MM.1S (cell line): ENCODE measurements at regions not wholly inside any gene's neighbourhood (a gene's known extent, or its start where the extent isn't known, plus 50 kb on each side); places are given as distances from the start of the nearest gene placed in this dataset.

ENCODE experiments used
- DNase-seq: peaks from one replicate; pipeline ENCODE4 v3.0.0-alpha.2; 2015
- H2AFZ ChIP-seq: fragments of 300-600 bp; sonication (generic); 2 replicates; pipeline ENCODE4 v1.6.0; 2016; ENCODE audit warnings: antibody characterized with exemption, low read length
- H3F3A ChIP-seq: fragments of 300-600 bp; sonication (generic); 2 replicates; pipeline ENCODE4 v1.6.1; 2016; ENCODE audit warnings: mild to moderate bottlenecking, antibody characterized with exemption, low read length, moderate library complexity, mixed read lengths; ENCODE audit not compliant: insufficient read depth
- H3K27ac ChIP-seq: fragments of 300-600 bp; sonication (generic); 2 replicates; pipeline ENCODE4 v1.5.1; 2016; ENCODE audit warnings: mild to moderate bottlenecking, low read length
- H3K27me3 ChIP-seq: fragments of 300-600 bp; sonication (generic); replicated peaks from 2 replicates; pipeline ENCODE4 v1.6.0; 2016; ENCODE audit warnings: low read length; ENCODE audit not compliant: insufficient read depth
- H3K36me3 ChIP-seq: fragments of 300-600 bp; sonication (generic); replicated peaks from 2 replicates; pipeline ENCODE4 v1.6.1; 2016; ENCODE audit warnings: mild to moderate bottlenecking, low read length, mixed read lengths; ENCODE audit not compliant: insufficient read depth
- H3K4me1 ChIP-seq: fragments of 300-600 bp; sonication (generic); 2 replicates; pipeline ENCODE4 v1.6.1; 2016; ENCODE audit warnings: low read length, mixed read lengths
- H3K4me2 ChIP-seq: fragments of 300-600 bp; sonication (generic); 2 replicates; pipeline ENCODE4 v1.6.0; 2016; ENCODE audit warnings: low read depth, low read length
- H3K4me3 ChIP-seq: fragments of 300-600 bp; sonication (generic); 2 replicates; pipeline ENCODE4 v1.5.1; 2016; ENCODE audit warnings: low read length, mixed read lengths
- H3K79me2 ChIP-seq: fragments of 300-600 bp; sonication (generic); 2 replicates; pipeline ENCODE4 v1.6.1; 2016; ENCODE audit warnings: mixed run types, low read length, mixed read lengths
- H3K9ac ChIP-seq: fragments of 300-600 bp; sonication (generic); 2 replicates; pipeline ENCODE4 v1.6.1; 2016; ENCODE audit warnings: low read length, mixed read lengths
- H3K9me2 ChIP-seq: fragments of 300-600 bp; sonication (generic); replicated peaks from 2 replicates; pipeline ENCODE4 v1.6.1; 2016; ENCODE audit warnings: mild to moderate bottlenecking, low read length, mixed read lengths; ENCODE audit not compliant: insufficient read depth
- H3K9me3 ChIP-seq: fragments of 300-600 bp; sonication (generic); replicated peaks from 2 replicates; pipeline ENCODE4 v1.6.1; 2016; ENCODE audit warnings: mild to moderate bottlenecking, low read length, mixed read lengths; ENCODE audit not compliant: insufficient read depth
- H4K20me1 ChIP-seq: fragments of 300-600 bp; sonication (generic); 2 replicates; pipeline ENCODE4 v1.6.1; 2016; ENCODE audit warnings: mild to moderate bottlenecking, low read length, moderate library complexity, mixed read lengths; ENCODE audit not compliant: insufficient read depth
- EZH2 ChIP-seq: fragments of 300-600 bp; sonication (generic); optimal IDR thresholded peaks from 2 replicates; pipeline ENCODE3; 2017; ENCODE audit warnings: low read depth, mild to moderate bottlenecking, antibody characterized with exemption, low read length, mixed read lengths
- EZH2phosphoT487 ChIP-seq: fragments of 300-600 bp; sonication (generic); IDR thresholded peaks from 2 replicates; pipeline ENCODE4 v1.6.1; 2018; ENCODE audit warnings: antibody characterized with exemption, low read length
- TF ChIP-seq, protein P1 (sequence below): fragments of 300-600 bp; sonication (generic); IDR thresholded peaks from 2 replicates; pipeline ENCODE4 v1.5.1; 2016; ENCODE audit warnings: antibody characterized with exemption, low read length, mixed read lengths

GRCh38 chr17:71114911-71115668 is 945.8 kb downstream of the KCNJ2 start:
- Histone ChIP-seq H2AFZ (no peak overlapping the region), H3K9ac (no peak overlapping the region), H3F3A (no peaks in the 10 kb centered on the region), H3K4me1 (no peaks in the 10 kb centered on the region), H3K4me2 (no peak overlapping the region), H4K20me1 (no peaks in the 10 kb centered on the region), H3K27me3 (no peaks in the 10 kb centered on the region), H3K9me2 (no peaks in the 10 kb centered on the region), H3K36me3 (no peaks in the 10 kb centered on the region), H3K27ac (no peak overlapping the region), H3K79me2 (no peaks in the 10 kb centered on the region), H3K4me3 (no peak overlapping the region), H3K9me3 (no peaks in the 10 kb centered on the region)
- no peak for DNase-seq
- no peak for TF ChIP-seq EZH2
- TF ChIP-seq, protein P1, sequence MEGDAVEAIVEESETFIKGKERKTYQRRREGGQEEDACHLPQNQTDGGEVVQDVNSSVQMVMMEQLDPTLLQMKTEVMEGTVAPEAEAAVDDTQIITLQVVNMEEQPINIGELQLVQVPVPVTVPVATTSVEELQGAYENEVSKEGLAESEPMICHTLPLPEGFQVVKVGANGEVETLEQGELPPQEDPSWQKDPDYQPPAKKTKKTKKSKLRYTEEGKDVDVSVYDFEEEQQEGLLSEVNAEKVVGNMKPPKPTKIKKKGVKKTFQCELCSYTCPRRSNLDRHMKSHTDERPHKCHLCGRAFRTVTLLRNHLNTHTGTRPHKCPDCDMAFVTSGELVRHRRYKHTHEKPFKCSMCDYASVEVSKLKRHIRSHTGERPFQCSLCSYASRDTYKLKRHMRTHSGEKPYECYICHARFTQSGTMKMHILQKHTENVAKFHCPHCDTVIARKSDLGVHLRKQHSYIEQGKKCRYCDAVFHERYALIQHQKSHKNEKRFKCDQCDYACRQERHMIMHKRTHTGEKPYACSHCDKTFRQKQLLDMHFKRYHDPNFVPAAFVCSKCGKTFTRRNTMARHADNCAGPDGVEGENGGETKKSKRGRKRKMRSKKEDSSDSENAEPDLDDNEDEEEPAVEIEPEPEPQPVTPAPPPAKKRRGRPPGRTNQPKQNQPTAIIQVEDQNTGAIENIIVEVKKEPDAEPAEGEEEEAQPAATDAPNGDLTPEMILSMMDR = no peak
- TF ChIP-seq EZH2phosphoT487 = no peak

DNA sequence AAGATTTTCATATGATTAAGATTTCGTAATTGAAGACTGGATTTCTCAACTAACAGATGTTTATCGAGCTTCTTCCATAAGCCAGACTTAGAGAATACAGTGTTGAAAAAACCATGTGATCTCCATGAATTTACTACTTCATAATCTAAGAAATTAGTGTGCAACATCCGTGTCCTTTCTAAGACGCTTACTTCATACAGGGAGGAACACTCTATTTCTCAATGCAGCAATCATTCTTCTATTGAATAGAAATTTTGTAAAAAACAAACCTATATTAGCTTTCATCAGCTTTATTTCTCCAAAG is 946.3 kb downstream of the KCNJ2 start:
- no peaks in the 10 kb centered on the region for H3K9me2 ChIP-seq
- H3K27ac ChIP-seq = no peak overlapping the region
- no peaks in the 10 kb centered on the region for H3K79me2 ChIP-seq
- H3K27me3 ChIP-seq = no peaks in the 10 kb centered on the region
- DNase-seq = no peak
- no peaks in the 10 kb centered on the region for H4K20me1 ChIP-seq
- H3K4me3 ChIP-seq = no peak overlapping the region
- H3K9me3 ChIP-seq = no peaks in the 10 kb centered on the region
- TF ChIP-seq EZH2phosphoT487 (no peak), EZH2 (no peak)
- TF ChIP-seq, protein P1 = no peak
- H2AFZ ChIP-seq = no peak overlapping the region
- H3K36me3 ChIP-seq = no peaks in the 10 kb centered on the region
- H3K4me1 ChIP-seq = no peaks in the 10 kb centered on the region
- H3F3A ChIP-seq = no peaks in the 10 kb centered on the region
- no peak overlapping the region for H3K4me2 ChIP-seq
- no peak overlapping the region for H3K9ac ChIP-seq

DNA sequence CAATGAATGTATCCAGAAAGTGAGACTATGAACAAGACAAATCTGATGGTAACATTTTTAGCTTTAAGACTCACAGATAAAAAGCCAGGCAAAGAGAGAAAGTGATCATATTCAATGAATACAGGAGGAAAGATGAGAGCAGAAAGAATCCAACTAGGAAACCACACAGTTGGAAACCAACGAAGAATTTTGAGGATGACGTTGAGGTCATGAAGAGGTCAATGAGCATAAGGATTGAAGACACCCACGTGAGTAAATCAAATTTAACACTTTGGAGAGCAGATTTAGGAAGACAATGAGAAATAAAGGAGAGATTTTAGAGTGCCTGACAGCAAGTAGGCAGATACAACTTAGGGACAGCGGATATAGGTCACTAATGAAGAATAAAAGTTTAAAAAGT is 948.1 kb downstream of the KCNJ2 start:
- H3K36me3 ChIP-seq = no peaks in the 10 kb centered on the region

More for the DNA sequence above, 948.1 kb downstream of the KCNJ2 start:
- Histone ChIP-seq H3K79me2 (no peaks in the 10 kb centered on the region), H3K4me3 (no peak overlapping the region), H3F3A (no peaks in the 10 kb centered on the region), H3K9me3 (no peaks in the 10 kb centered on the region), H3K27ac (no peak overlapping the region), H4K20me1 (no peaks in the 10 kb centered on the region), H3K4me1 (no peaks in the 10 kb centered on the region), H3K27me3 (no peaks in the 10 kb centered on the region), H3K4me2 (no peak overlapping the region), H2AFZ (no peak overlapping the region), H3K9me2 (no peaks in the 10 kb centered on the region), H3K9ac (no peak overlapping the region)
- TF ChIP-seq EZH2 (no peak), EZH2phosphoT487 (no peak)
- TF ChIP-seq, protein P1 = no peak
- DNase-seq = no peak
